M059J (cell line): ENCODE measurements at regions not wholly inside any gene's neighbourhood (a gene's known extent, or its start where the extent isn't known, plus 50 kb on each side); places are given as distances from the start of the nearest gene placed in this dataset.

Experiments
- DNase-seq: peaks from one replicate; pipeline ENCODE4 v3.0.0-alpha.2; 2012; ENCODE audit warnings: low read depth

GRCh38 chr18:24827501-24827900 lies 367.1 kb downstream of the HRH4 start:
- no peak for DNase-seq

- DNase-seq: no peak
Measured at GRCh38 chr18:24831081-24831480, 370.6 kb downstream of the HRH4 start.

DNA sequence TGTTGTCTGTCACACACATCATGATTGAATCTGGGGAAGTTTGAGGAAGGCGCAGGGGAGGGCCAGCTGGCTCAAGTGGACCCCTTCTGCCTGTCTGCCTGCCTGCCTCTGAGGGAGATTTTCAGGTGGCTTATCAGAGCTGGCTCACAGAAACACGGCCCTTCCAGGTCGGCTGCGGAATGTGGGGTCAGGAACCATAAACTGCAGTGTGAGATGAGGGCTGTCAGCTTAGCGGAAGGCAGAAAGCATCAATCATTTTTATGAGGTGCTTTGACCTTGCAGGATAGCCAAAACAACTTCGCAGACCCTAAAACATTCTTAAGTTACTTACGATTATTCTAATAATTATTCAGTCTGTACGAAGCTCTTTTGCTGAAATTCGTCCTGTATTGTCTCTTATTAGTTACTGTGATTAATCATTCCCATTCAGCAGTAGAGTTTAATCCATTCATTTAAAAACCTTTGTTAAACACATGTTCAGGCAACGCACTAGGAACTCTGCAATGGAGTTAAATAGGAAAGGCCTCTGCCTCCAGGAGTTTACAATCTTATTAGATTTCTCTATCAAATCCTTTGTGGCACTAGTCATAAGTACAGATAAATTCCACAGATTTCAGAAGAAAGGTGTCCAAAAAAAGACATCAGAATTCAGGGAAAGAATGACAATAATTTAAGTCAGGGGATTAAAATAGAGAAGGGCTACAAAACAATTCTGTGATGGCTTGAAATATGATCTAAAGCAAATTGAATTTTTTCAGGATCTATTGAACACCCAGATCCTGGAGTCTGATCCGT lies 371.6 kb downstream of the HRH4 start:
- peak; percentile 65 for DNase-seq

- no peak for DNase-seq
Measured at GRCh38 chr18:24835751-24836150, 375.3 kb downstream of the HRH4 start.

- DNase-seq: peak; percentile 95
Measured at GRCh38 chr18:24837066-24837465, 376.6 kb downstream of the HRH4 start.

DNA sequence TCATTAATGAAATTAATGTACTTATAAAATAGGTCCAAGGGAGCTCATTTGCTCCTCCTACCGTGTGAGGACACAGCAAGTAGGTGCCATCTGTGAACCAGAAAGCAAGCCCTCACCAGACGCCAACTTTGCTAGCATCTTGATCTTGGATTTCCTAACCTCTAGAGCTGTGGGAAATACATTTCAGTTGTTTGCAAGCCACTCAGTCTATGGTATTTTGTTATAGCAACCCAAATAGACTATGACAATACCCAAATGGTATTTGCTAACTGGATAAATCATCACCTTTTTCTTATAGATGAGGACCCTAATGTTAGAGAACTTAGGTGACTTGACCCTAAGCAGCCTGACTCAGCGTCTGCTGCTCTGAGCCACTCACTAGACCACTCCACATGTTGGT lies 379.6 kb downstream of the HRH4 start:
- peak; percentile 43 for DNase-seq

GRCh38 chr18:24840640-24841039 lies 380.2 kb downstream of the HRH4 start:
- DNase-seq: no peak

DNA sequence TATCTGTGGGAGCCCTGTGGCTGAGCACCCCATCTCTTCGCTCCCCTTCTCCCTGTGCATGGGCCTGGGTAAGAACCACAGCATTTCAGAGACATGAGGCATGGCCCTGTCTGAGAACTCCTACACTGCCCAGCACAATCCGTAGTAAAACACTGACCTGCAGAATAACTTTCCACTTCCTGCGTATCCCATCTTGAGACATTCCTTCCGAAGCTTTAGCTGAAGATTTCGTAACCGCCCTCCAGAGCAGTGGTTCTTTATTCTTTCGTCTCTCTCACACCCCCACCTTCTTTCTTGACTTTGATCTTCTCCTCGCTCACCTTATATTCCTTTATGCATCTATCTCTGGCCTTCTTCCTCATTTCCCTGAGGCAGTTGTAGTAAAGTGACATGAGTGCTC lies 381.1 kb downstream of the HRH4 start:
- no peak for DNase-seq

DNA sequence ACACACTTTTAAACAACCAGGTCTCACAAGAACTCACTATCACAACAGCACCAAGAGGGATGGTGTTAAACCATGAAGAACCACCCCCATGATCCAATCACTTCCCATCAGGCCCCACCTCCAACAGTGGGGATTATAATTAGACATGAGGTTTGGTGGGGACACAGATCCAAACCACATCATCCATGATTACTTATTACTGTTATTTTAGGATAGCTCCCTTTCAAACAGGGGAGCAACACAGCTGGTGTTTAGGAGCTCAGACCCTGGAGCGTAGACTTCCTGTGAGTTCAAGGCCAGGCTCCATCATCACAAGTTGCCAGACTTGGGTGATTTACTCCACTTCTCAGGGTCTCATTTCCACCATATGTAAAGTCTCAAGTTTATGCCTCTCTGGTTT lies 382.7 kb downstream of the HRH4 start:
- DNase-seq: no peak

DNA sequence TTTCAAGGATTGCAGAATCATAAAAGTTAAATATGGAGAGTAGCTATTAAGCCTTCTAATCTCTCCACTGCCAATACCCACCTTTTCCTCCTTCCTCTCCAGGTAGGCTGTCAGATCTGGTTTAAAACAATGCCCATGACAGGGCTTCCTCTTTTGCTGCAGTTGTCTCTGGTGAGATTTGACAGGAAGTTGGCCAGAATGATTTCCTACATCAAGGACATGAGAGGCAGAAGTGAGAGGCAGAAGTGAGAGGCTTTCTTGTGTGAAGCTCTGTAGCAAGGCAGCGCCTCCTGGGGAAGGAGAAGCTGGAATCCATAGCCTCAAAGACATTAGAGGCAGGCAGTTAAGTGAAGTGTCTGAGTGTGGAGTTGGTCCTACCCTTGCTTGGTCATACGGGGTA lies 385.7 kb downstream of the HRH4 start:
- DNase-seq: no peak

DNA sequence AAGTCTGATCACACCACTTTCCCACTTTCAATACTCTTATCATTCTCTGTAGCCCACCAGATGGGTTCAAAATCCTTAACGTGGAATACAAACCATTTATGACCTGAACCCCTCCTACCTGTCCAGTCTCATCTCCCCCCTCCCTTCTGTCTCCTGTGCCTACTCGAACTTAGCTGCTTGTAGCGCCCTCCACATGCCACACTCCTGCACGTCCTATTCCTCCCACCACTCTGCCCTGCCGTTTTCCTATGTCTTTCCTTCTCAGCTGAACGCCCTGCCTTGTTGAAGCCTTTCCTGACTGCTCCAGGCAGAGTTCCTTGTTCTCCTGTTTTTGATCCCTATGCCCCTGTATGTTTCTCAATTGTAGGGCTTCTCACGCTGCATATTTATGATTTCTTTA lies 390.1 kb downstream of the HRH4 start:
- DNase-seq: no peak

GRCh38 chr18:24853076-24853475 lies 392.6 kb downstream of the HRH4 start:
- no peak for DNase-seq

GRCh38 chr18:24860978-24861680 lies 400.7 kb downstream of the HRH4 start:
- peak; percentile 53 for DNase-seq

- DNase-seq: peak; percentile 62
Measured at GRCh38 chr18:24862201-24862816, 401.9 kb downstream of the HRH4 start.

- DNase-seq: no peak
Measured at GRCh38 chr18:24868311-24868710, 407.9 kb downstream of the HRH4 start.

DNA sequence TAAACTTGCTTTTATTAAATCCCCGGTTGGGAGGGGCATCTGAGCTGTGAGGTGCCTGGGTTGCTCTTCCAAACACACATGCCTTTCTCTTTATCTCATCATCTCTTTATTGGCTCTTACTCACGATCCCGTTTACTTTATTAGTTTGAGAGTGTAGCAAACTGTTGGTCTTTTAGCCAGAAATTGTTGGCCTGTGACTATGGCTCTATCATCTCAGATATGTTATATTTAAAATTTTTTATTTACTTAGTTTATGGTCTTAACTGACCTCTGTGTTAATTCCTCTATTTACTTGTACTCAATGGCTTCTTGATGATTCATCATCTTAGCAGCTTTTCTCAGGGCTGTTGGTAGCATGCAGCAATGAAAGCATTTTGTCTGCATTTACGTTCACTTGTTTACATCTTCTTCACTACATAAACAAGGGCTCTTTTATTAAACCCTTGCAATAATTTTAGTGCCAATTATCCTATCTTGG lies 408.4 kb downstream of the HRH4 start:
- DNase-seq: peak; percentile 91

- DNase-seq: peak; percentile 10
Measured at GRCh38 chr18:24869285-24869684, 408.8 kb downstream of the HRH4 start.

DNA sequence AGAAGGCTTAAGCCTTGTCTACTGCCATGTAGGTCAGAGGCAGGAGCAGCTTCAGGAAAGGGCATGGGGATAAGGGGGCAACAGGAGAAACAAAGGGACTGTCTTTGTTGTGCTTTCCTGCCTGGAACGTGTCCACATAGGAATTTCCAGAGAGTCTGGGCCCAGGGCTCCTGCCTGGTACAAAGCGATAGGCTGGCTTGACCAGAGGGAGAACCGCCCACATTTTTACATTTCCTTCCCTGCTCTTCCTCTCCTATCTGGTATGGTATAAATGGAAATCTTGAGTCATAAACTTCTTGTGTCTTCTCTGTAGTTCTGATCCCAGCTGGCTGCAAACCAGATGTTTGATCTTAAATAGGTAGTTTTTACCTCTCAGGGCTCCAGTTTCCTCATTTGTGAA lies 414.8 kb downstream of the HRH4 start:
- DNase-seq: peak; percentile 69

DNA sequence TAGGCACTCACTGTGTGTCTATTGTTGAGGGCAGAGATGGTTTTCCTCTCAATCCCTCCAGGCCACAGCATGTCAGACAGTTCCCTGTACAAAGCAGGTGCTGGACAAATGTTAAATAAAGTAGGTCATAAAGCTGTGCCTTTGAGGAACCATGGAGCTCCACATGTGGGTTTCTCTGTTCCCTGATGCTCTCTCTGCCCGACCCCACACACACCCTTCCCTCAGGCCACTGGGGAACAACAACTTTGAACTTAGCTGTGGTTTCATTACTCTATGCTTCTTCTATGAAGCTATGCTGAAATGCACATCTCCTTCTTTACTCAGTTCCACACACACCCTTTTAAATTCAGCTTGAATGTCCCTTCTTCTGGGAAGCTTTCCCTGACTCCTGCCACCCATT lies 415.3 kb downstream of the HRH4 start:
- peak; percentile 45 for DNase-seq

- peak; percentile 89 for DNase-seq
Measured at GRCh38 chr18:24876266-24876665, 415.8 kb downstream of the HRH4 start.

DNA sequence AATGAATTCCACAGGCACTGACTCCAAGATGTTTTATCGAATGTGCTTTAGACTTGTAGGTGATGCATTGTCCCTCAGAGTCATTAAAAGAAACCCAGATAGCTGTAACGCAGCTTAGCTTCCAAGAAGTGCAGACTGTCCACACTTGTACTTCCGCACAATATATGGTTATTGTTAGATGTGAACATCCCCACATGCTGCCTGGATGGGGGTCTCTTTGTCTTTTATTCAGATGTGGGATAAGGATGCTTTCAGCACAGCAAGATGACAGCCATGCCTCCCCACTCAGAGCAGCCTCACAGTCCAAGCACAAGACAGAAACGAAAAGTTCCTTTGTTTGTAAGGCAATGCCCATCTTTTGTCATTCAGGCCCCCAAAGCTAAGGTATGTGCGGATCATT lies 416.6 kb downstream of the HRH4 start:
- DNase-seq: no peak

- DNase-seq: peak; percentile 43
Measured at GRCh38 chr18:24877546-24877945, 417.1 kb downstream of the HRH4 start.

DNA sequence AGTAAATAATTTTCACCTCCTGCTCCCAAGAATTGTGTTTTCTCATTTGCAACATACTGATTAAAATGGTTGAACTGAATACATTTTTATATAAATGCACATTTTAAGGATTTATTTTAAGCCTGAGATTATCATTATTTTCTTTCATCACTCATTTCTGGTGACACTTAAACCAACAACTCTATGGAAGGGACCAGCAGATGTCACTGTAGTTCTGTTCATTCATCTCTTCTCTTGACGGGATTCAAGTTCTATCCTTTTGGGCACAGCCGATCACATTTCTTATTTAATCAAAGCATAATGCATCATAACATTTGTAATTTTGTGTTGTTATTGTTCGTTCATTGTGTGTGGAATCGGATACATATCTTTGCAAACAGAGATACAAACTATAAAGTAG lies 417.9 kb downstream of the HRH4 start:
- DNase-seq: peak; percentile 71
